SK-N-SH treated with all-trans-retinoic acid at 6 μM for 48 hours (cell line): ENCODE measurements at regions not wholly inside any gene's neighbourhood (a gene's known extent, or its start where the extent isn't known, plus 50 kb on each side); places are given as distances from the start of the nearest gene placed in this dataset.

Source experiments
- ESRRG ChIP-seq: fragments of 250-450 bp; sonication (Bioruptor Pico); IDR thresholded peaks from 2 replicates; pipeline ENCODE4 v1.6.1; 2021; ENCODE audit warnings: mild to moderate bottlenecking
- RARB ChIP-seq: fragments of 250-450 bp; sonication (Bioruptor Pico); IDR thresholded peaks from 2 replicates; pipeline ENCODE4 v1.8.0; 2021; ENCODE audit warnings: mild to moderate bottlenecking, moderate library complexity
- ZC3H10 ChIP-seq: fragments of 250-450 bp; sonication (Bioruptor Pico); IDR thresholded peaks from 2 replicates; pipeline ENCODE4 v1.5.1; 2021; ENCODE audit warnings: mild to moderate bottlenecking, moderate library complexity
- TF ChIP-seq, protein P1 (sequence below): fragments of 250-450 bp; sonication (Bioruptor Pico); IDR thresholded peaks from 2 replicates; pipeline ENCODE4 v1.8.0; 2021; ENCODE audit warnings: low read depth, mild to moderate bottlenecking, moderate library complexity, borderline replicate concordance
- TF ChIP-seq, protein P2 (sequence below): fragments of 250-450 bp; sonication (Bioruptor Pico); IDR thresholded peaks from 2 replicates; pipeline ENCODE4 v1.5.0; 2020; ENCODE audit warnings: mild to moderate bottlenecking, moderate library complexity

DNA sequence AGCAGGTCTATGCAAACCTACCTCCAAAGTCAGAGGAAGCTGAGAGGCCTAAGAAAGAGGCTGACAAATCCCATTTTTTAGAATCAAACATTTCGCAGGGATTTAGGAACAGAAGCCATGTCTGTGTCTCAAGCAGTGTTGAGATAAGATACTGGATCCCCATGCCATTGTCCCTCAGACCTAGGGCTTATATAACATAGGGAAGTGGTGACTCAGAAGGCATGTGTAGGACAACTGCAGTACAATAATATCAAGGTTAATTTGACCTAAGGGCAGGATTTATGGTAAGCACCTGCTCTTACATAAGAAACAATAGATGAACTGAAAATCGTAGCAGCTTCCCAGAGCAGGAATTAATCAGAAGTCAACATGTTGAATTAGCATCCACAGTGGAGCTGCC lies 459.4 kb downstream of the ANXA1 start:
- TF ChIP-seq RARB (no peak), ESRRG (CRISPR knock-in tag) (no peak), ZC3H10 (CRISPR knock-in tag) (no peak)
- TF ChIP-seq, protein P1, sequence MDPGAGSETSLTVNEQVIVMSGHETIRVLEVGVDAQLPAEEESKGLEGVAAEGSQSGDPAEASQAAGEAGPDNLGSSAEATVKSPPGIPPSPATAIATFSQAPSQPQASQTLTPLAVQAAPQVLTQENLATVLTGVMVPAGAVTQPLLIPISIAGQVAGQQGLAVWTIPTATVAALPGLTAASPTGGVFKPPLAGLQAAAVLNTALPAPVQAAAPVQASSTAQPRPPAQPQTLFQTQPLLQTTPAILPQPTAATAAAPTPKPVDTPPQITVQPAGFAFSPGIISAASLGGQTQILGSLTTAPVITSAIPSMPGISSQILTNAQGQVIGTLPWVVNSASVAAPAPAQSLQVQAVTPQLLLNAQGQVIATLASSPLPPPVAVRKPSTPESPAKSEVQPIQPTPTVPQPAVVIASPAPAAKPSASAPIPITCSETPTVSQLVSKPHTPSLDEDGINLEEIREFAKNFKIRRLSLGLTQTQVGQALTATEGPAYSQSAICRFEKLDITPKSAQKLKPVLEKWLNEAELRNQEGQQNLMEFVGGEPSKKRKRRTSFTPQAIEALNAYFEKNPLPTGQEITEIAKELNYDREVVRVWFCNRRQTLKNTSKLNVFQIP (CRISPR knock-in tag), result no peak
- TF ChIP-seq, protein P2, sequence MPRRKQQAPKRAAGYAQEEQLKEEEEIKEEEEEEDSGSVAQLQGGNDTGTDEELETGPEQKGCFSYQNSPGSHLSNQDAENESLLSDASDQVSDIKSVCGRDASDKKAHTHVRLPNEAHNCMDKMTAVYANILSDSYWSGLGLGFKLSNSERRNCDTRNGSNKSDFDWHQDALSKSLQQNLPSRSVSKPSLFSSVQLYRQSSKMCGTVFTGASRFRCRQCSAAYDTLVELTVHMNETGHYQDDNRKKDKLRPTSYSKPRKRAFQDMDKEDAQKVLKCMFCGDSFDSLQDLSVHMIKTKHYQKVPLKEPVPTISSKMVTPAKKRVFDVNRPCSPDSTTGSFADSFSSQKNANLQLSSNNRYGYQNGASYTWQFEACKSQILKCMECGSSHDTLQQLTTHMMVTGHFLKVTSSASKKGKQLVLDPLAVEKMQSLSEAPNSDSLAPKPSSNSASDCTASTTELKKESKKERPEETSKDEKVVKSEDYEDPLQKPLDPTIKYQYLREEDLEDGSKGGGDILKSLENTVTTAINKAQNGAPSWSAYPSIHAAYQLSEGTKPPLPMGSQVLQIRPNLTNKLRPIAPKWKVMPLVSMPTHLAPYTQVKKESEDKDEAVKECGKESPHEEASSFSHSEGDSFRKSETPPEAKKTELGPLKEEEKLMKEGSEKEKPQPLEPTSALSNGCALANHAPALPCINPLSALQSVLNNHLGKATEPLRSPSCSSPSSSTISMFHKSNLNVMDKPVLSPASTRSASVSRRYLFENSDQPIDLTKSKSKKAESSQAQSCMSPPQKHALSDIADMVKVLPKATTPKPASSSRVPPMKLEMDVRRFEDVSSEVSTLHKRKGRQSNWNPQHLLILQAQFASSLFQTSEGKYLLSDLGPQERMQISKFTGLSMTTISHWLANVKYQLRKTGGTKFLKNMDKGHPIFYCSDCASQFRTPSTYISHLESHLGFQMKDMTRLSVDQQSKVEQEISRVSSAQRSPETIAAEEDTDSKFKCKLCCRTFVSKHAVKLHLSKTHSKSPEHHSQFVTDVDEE (CRISPR knock-in tag), result no peak
